ENCODE measurements at regions not wholly inside any gene's neighbourhood (a gene's known extent, or its start where the extent isn't known, plus 50 kb on each side); places are given as distances from the start of the nearest gene placed in this dataset.

DNA sequence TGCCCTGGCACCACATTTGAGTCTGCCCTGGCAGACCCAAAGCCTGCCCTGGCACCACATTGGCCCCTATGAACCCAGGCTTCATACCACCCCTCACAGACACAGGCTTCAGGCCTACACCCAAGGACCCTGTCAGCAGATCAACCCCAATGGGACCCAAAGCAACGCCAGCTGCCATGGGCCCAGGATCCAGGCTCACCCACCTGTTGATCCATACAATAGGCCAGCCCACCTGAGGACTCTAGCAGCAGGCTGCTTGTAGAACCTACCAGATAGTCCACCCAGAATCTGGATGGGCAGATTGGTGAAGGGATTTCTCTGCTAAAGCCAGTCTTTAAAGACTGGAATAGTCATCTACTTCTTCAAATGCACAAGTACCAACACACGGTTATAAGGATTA is 114.4 kb downstream of the LAS1L start:
- TF ChIP-seq ETV6 (conservative IDR thresholded peaks at IDR 0.05 in 1 of 2, IDR thresholded peaks at IDR 0.05 in 1 of 2; ENCODE audit: borderline replicate concordance in 1 of 2, low read depth in 1 of 2) (no peak), EZH2 (IDR thresholded peaks at IDR 0.05; ENCODE audit: borderline replicate concordance, control insufficient read depth, low read depth, low read length) (no peak), CBFB (IDR thresholded peaks at IDR 0.05; ENCODE audit: low read depth) (no peak), NFYB (IDR thresholded peaks at IDR 0.05; ENCODE audit: insufficient read depth, low read depth, low read length) (no peak), ESRRA (IDR thresholded peaks at IDR 0.05; ENCODE audit: low read length) (no peak), TAF1 (IDR thresholded peaks at IDR 0.05; ENCODE audit: borderline replicate concordance, low read depth, low read length) (no peak), CBX5 (IDR thresholded peaks at IDR 0.05; ENCODE audit: low read depth) (no peak), FOS (IDR thresholded peaks at IDR 0.05; ENCODE audit: borderline replicate concordance, extremely low read depth, insufficient read length) (no peak), NR2C2 (IDR thresholded peaks at IDR 0.05; ENCODE audit: borderline replicate concordance, control insufficient read depth, insufficient read length, low read depth) (no peak)
- TF ChIP-seq, protein P1, sequence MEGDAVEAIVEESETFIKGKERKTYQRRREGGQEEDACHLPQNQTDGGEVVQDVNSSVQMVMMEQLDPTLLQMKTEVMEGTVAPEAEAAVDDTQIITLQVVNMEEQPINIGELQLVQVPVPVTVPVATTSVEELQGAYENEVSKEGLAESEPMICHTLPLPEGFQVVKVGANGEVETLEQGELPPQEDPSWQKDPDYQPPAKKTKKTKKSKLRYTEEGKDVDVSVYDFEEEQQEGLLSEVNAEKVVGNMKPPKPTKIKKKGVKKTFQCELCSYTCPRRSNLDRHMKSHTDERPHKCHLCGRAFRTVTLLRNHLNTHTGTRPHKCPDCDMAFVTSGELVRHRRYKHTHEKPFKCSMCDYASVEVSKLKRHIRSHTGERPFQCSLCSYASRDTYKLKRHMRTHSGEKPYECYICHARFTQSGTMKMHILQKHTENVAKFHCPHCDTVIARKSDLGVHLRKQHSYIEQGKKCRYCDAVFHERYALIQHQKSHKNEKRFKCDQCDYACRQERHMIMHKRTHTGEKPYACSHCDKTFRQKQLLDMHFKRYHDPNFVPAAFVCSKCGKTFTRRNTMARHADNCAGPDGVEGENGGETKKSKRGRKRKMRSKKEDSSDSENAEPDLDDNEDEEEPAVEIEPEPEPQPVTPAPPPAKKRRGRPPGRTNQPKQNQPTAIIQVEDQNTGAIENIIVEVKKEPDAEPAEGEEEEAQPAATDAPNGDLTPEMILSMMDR (IDR thresholded peaks at IDR 0.05 in 2 of 3, conservative IDR thresholded peaks at IDR 0.05 in 1 of 3; ENCODE audit: control insufficient read depth in 2 of 3, extremely low read depth in 1 of 3, insufficient read depth in 1 of 3, low read depth in 3 of 3, low read length in 3 of 3), result no peak
